Neural cell (in vitro differentiated cells): ENCODE measurements at regions not wholly inside any gene's neighbourhood (a gene's known extent, or its start where the extent isn't known, plus 50 kb on each side); places are given as distances from the start of the nearest gene placed in this dataset.

Source experiments
- H2AFZ ChIP-seq: fragments of 200-600, 300-800 bp; sonication (generic), shearing (Covaris generic); 2 replicates; pipeline ENCODE4 v1.6.0; 2014; ENCODE audit warnings: low read depth, mild to moderate bottlenecking, antibody characterized with exemption, low read length, moderate library complexity
- H3F3A ChIP-seq: fragments of 200-600 bp; shearing (Covaris generic); 2 replicates; pipeline ENCODE4 v1.6.1; 2016; ENCODE audit warnings: mild to moderate bottlenecking, moderate library complexity, mixed read lengths, antibody characterized with exemption, low read length; ENCODE audit not compliant: insufficient read depth, poor library complexity, severe bottlenecking
- H3K27ac ChIP-seq: fragments of 200-600, 300-800 bp; sonication (generic), shearing (Covaris generic); 2 replicates; pipeline ENCODE4 v1.5.1; 2014; ENCODE audit warnings: mild to moderate bottlenecking, low read length, moderate library complexity
- H3K27me3 ChIP-seq: fragments of 300-800, 200-600 bp; sonication (generic), shearing (Covaris generic); 2 replicates; pipeline ENCODE4 v1.6.0; 2014; ENCODE audit warnings: mild to moderate bottlenecking, low read depth, low read length, moderate library complexity; ENCODE audit not compliant: insufficient read depth
- H3K36me3 ChIP-seq: fragments of 300-800, 200-600 bp; sonication (generic), shearing (Covaris generic); 2 replicates; pipeline ENCODE4 v1.5.1; 2014; ENCODE audit warnings: mild to moderate bottlenecking, antibody characterized with exemption, low read length, moderate library complexity; ENCODE audit not compliant: insufficient read depth
- H3K4me2 ChIP-seq: fragments of 300-800, 200-600 bp; sonication (generic), shearing (Covaris generic); 2 replicates; pipeline ENCODE4 v1.6.0; 2014; ENCODE audit warnings: mild to moderate bottlenecking, low read length
- H3K4me3 ChIP-seq: fragments of 300-800, 200-600 bp; sonication (generic), shearing (Covaris generic); 2 replicates; pipeline ENCODE4 v1.5.1; 2014; ENCODE audit warnings: mild to moderate bottlenecking, low read length, moderate library complexity
- H3K79me2 ChIP-seq: fragments of 200-600 bp; shearing (Covaris generic); replicated peaks from 2 replicates; pipeline ENCODE4 v1.6.0; 2014; ENCODE audit warnings: mild to moderate bottlenecking, low read length, moderate library complexity; ENCODE audit not compliant: insufficient read depth
- H3K9ac ChIP-seq: fragments of 300-800, 200-600 bp; sonication (generic), shearing (Covaris generic); 2 replicates; pipeline ENCODE4 v1.6.1; 2016; ENCODE audit warnings: mild to moderate bottlenecking, low read length, mixed read lengths
- H3K9me2 ChIP-seq: fragments of 200-600 bp; shearing (Covaris generic); 2 replicates; pipeline ENCODE4 v1.6.1; 2016; ENCODE audit warnings: mild to moderate bottlenecking, low read length, mixed read lengths; ENCODE audit not compliant: insufficient read depth
- H3K9me3 ChIP-seq: fragments of 200-600, 300-800 bp; sonication (generic), shearing (Covaris generic); 2 replicates; pipeline ENCODE4 v1.6.1; 2016; ENCODE audit warnings: mild to moderate bottlenecking, mixed run types, low read length, moderate library complexity, mixed read lengths
- H4K20me1 ChIP-seq: fragments of 200-600 bp; shearing (Covaris generic); 2 replicates; pipeline ENCODE4 v1.6.1; 2016; ENCODE audit warnings: mild to moderate bottlenecking, mixed run types; ENCODE audit not compliant: insufficient read depth
- CTCF ChIP-seq: fragments of 450-650 bp; IDR thresholded peaks from 2 replicates; pipeline ENCODE4 v1.5.1; 2014; ENCODE audit warnings: antibody characterized with exemption, mild to moderate bottlenecking, moderate library complexity; ENCODE audit not compliant: poor library complexity, severe bottlenecking
- EP300 ChIP-seq: fragments of 450-650 bp; conservative IDR thresholded peaks from 2 replicates; pipeline ENCODE4 v1.6.1; 2014; ENCODE audit warnings: antibody characterized with exemption, mild to moderate bottlenecking, moderate library complexity; ENCODE audit not compliant: poor library complexity, severe bottlenecking
- EZH2 ChIP-seq: fragments of 200-600, 300-800 bp; shearing (Covaris generic), sonication (generic); IDR thresholded peaks from 2 replicates; pipeline ENCODE4 v1.6.1; 2014; ENCODE audit warnings: antibody characterized with exemption, low read length, borderline replicate concordance, mild to moderate bottlenecking; ENCODE audit not compliant: insufficient read depth, poor library complexity, severe bottlenecking
- MXI1 ChIP-seq: fragments of 450-650 bp; conservative IDR thresholded peaks from 2 replicates; pipeline ENCODE4 v1.6.1; 2014; ENCODE audit warnings: antibody characterized with exemption, mild to moderate bottlenecking; ENCODE audit not compliant: poor library complexity, severe bottlenecking
- POLR2AphosphoS5 ChIP-seq: IDR thresholded peaks from 2 replicates; pipeline ENCODE4 v1.6.1; 2012
- RAD21 ChIP-seq: fragments of 450-650 bp; conservative IDR thresholded peaks from 2 replicates; pipeline ENCODE4 v1.6.1; 2014; ENCODE audit warnings: antibody characterized with exemption, mild to moderate bottlenecking, moderate library complexity
- REST ChIP-seq: IDR thresholded peaks from 2 replicates; pipeline ENCODE4 v1.6.1; 2012; ENCODE audit warnings: borderline replicate concordance
- SMC3 ChIP-seq: fragments of 450-650 bp; conservative IDR thresholded peaks from 2 replicates; pipeline ENCODE4 v1.6.1; 2014; ENCODE audit warnings: antibody characterized with exemption, mild to moderate bottlenecking, moderate library complexity; ENCODE audit not compliant: poor library complexity
- TAF1 ChIP-seq: IDR thresholded peaks from 2 replicates; pipeline ENCODE4 v1.6.1; 2012; ENCODE audit warnings: low read depth

- Histone ChIP-seq H3K9me3 (no peaks in the 10 kb centered on the region), H3K9ac (no peak overlapping the region), H3K9me2 (no peaks in the 10 kb centered on the region), H3K27me3 (no peaks in the 10 kb centered on the region), H3K27ac (peak overlapping the region; percentile 66), H3F3A (no peaks in the 10 kb centered on the region), H3K36me3 (no peaks in the 10 kb centered on the region), H3K79me2 (no peaks in the 10 kb centered on the region), H2AFZ (no peak overlapping the region), H3K4me3 (peak overlapping the region; percentile 35), H4K20me1 (no peaks in the 10 kb centered on the region), H3K4me2 (peak overlapping the region; percentile 8)
- no peak for TF ChIP-seq EP300
- no peak for TF ChIP-seq REST
- TF ChIP-seq EZH2 = no peak
- no peak for TF ChIP-seq TAF1
- TF ChIP-seq CTCF = no peak
- TF ChIP-seq RAD21 = no peak
- TF ChIP-seq MXI1 = no peak
These were observed 592.0 kb downstream of the TYW1 start for GRCh38 chr7:67588631-67589030.

GRCh38 chr7:67589183-67589582, 592.5 kb downstream of the TYW1 start:
- Histone ChIP-seq H3K79me2 (no peaks in the 10 kb centered on the region), H3K9ac (no peak overlapping the region), H3K27me3 (no peaks in the 10 kb centered on the region), H3K36me3 (no peaks in the 10 kb centered on the region), H4K20me1 (no peaks in the 10 kb centered on the region), H3K4me2 (peak overlapping the region; percentile 8), H3K9me3 (no peaks in the 10 kb centered on the region), H3K27ac (peak overlapping the region; percentile 66), H2AFZ (no peak overlapping the region), H3K9me2 (no peaks in the 10 kb centered on the region), H3F3A (no peaks in the 10 kb centered on the region), H3K4me3 (peak overlapping the region; percentile 35)
- no peak for TF ChIP-seq REST
- TF ChIP-seq RAD21 = no peak
- peak; percentile 43 for TF ChIP-seq POLR2AphosphoS5
- peak; percentile 57 for TF ChIP-seq EP300
- no peak for TF ChIP-seq SMC3
- no peak for TF ChIP-seq TAF1
- TF ChIP-seq EZH2 = no peak
- TF ChIP-seq MXI1 = no peak
- no peak for TF ChIP-seq CTCF
